Liver (tissue), 8 donors: ENCODE measurements at regions not wholly inside any gene's neighbourhood (a gene's known extent, or its start where the extent isn't known, plus 50 kb on each side); places are given as distances from the start of the nearest gene placed in this dataset.

Experiments
- DNase-seq: peaks from one replicate; pipeline ENCODE4 v3.0.0-alpha.2; 2017; ENCODE audit warnings: low spot score
- H3K27ac ChIP-seq, 2 donors: one replicate each; pipeline ENCODE4 v1.7.0; 2013; ENCODE audit warnings: inconsistent platforms in 2 of 2, low read length in 2 of 2, control low read depth in 1 of 2, low read depth in 1 of 2, mild to moderate bottlenecking in 1 of 2
- H3K27me3 ChIP-seq, 4 donors: one replicate each; pipeline versions ENCODE4 v1.6.1 to v1.7.0; 2013; ENCODE audit warnings: low read length in 3 of 4, inconsistent platforms in 1 of 4, mild to moderate bottlenecking in 1 of 4, moderate library complexity in 1 of 4; ENCODE audit not compliant: control insufficient read depth in 4 of 4, insufficient read depth in 4 of 4
- H3K36me3 ChIP-seq, 4 donors: one replicate each; pipeline versions ENCODE4 v1.6.1 to v1.7.0; 2013; ENCODE audit warnings: low read length in 3 of 4, mild to moderate bottlenecking in 3 of 4, low read depth in 1 of 4, moderate library complexity in 1 of 4; ENCODE audit not compliant: control insufficient read depth in 4 of 4, insufficient read depth in 3 of 4
- H3K4me1 ChIP-seq, 4 donors: one replicate each; pipeline versions ENCODE4 v1.6.1 to v1.7.0; 2013; ENCODE audit warnings: low read length in 3 of 4, mild to moderate bottlenecking in 3 of 4, moderate library complexity in 1 of 4; ENCODE audit not compliant: control insufficient read depth in 4 of 4, insufficient read depth in 4 of 4
- H3K4me3 ChIP-seq, 3 donors: one replicate each; pipeline versions ENCODE4 v1.6.1 to v1.7.0; 2013; ENCODE audit warnings: low read length in 3 of 3, control low read depth in 1 of 3, low read depth in 1 of 3, mild to moderate bottlenecking in 1 of 3
- H3K9ac ChIP-seq, 2 donors: one replicate each; pipeline ENCODE4 v1.7.0; 2013; ENCODE audit warnings: low read length in 2 of 2, mild to moderate bottlenecking in 2 of 2, moderate library complexity in 2 of 2, control low read depth in 1 of 2, low read depth in 1 of 2
- H3K9me3 ChIP-seq, 4 donors: one replicate each; pipeline versions ENCODE4 v1.6.1 to v1.7.0; 2013; ENCODE audit warnings: low read length in 3 of 4; ENCODE audit not compliant: control insufficient read depth in 4 of 4
- EGR1 ChIP-seq, 2 donors: IDR thresholded peaks; 2 replicates each; pipeline ENCODE4 v1.6.1; 2016 to 2018; ENCODE audit warnings: antibody characterized with exemption in 2 of 2, low read depth in 2 of 2
- FOXA1 ChIP-seq: IDR thresholded peaks from 2 replicates; pipeline ENCODE4 v1.6.1; 2016; ENCODE audit warnings: antibody characterized with exemption
- FOXA2 ChIP-seq: IDR thresholded peaks from 2 replicates; pipeline ENCODE4 v1.6.1; 2016; ENCODE audit warnings: antibody characterized with exemption
- GABPA ChIP-seq, 2 donors: IDR thresholded peaks in 1 of 2; conservative IDR thresholded peaks in 1 of 2; 2 replicates each; pipeline ENCODE4 v1.6.1; 2016; ENCODE audit warnings: antibody characterized with exemption in 2 of 2, mild to moderate bottlenecking in 1 of 2, moderate library complexity in 1 of 2
- HNF4A ChIP-seq, 2 donors: conservative IDR thresholded peaks; 2 replicates each; pipeline ENCODE4 v1.6.1; 2016; ENCODE audit warnings: antibody characterized with exemption in 2 of 2, mild to moderate bottlenecking in 2 of 2
- HNF4G ChIP-seq: IDR thresholded peaks from 2 replicates; pipeline ENCODE4 v1.6.1; 2016; ENCODE audit warnings: antibody characterized with exemption
- JUND ChIP-seq, 2 donors: IDR thresholded peaks; 2 replicates each; pipeline ENCODE4 v1.6.1; 2016; ENCODE audit warnings: antibody characterized with exemption in 2 of 2
- NR2F2 ChIP-seq: IDR thresholded peaks from 2 replicates; pipeline ENCODE4 v1.6.1; 2016; ENCODE audit warnings: antibody characterized with exemption
- RAD21 ChIP-seq, 2 donors: IDR thresholded peaks; 2 replicates each; pipeline ENCODE4 v1.6.1; 2016; ENCODE audit warnings: antibody characterized with exemption in 2 of 2, mild to moderate bottlenecking in 2 of 2
- RXRA ChIP-seq, 2 donors: IDR thresholded peaks; 2 replicates each; pipeline ENCODE4 v1.6.1; 2017 to 2018; ENCODE audit warnings: antibody characterized with exemption in 2 of 2, mild to moderate bottlenecking in 1 of 2
- SP1 ChIP-seq: IDR thresholded peaks from 2 replicates; pipeline ENCODE4 v1.6.1; 2018; ENCODE audit warnings: antibody characterized with exemption, mild to moderate bottlenecking
- TAF1 ChIP-seq: conservative IDR thresholded peaks from 2 replicates; pipeline ENCODE4 v1.6.1; 2016; ENCODE audit warnings: antibody characterized with exemption, mild to moderate bottlenecking
- YY1 ChIP-seq: IDR thresholded peaks from 2 replicates; pipeline ENCODE4 v1.6.1; 2016; ENCODE audit warnings: antibody characterized with exemption, mild to moderate bottlenecking
- WGBS: extraction: QIAGEN DNeasy Blood & Tissue Kit; methylation state at CpG from one replicate; pipeline ENCODE4 v1.1.7; 2013; 5-methylcytosine and 5-hydroxymethylcytosine counted together
- TF ChIP-seq, protein P1 (sequence below): IDR thresholded peaks from 2 replicates; pipeline ENCODE4 v1.6.1; 2016; ENCODE audit warnings: antibody characterized with exemption, mild to moderate bottlenecking
- TF ChIP-seq, protein P2 (sequence below): IDR thresholded peaks from 2 replicates; pipeline ENCODE4 v1.6.1; 2016; ENCODE audit warnings: antibody characterized with exemption
- TF ChIP-seq, protein P3 (sequence below): IDR thresholded peaks from 2 replicates; pipeline ENCODE4 v1.6.1; 2016; ENCODE audit warnings: antibody characterized with exemption
- TF ChIP-seq, protein P4 (sequence below): IDR thresholded peaks from 2 replicates; pipeline ENCODE4 v1.6.1; 2016; ENCODE audit warnings: antibody characterized with exemption
- TF ChIP-seq, protein P5 (sequence below): fragments of 150-350 bp; IDR thresholded peaks from 2 replicates; pipeline ENCODE4 v1.5.1; 2017; ENCODE audit warnings: improper control_type of control experiment, low read depth, low read length; ENCODE audit not compliant: missing input control
- donor health status: healthy.
- donor health status: healthy.
- donor health status: healthy.
- donor health status: healthy.
- donor health status: healthy.

DNA sequence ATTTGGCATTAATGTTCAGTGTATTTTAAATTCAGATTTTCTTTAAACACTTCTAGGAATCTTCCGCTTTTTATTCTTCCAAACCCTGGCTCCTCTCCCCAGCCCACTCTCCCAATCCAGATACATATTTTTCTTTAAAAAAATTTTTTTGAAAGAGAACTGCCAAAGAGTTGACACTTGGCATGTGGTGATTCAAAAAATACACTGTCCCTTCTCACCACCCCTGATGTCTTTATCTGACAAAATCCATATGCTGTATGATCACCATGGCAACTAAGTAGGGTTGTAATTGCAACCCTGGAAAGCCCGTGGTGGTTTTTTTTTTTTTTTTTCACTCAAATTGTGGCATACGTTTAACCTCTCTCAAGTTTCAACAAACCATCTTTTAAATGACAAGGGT is 355.8 kb upstream of the SASH1 start:
- Histone ChIP-seq H3K36me3 (no peaks in the 10 kb centered on the region), H3K9me3 (no peaks in the 10 kb centered on the region), H3K27me3 (no peaks in the 10 kb centered on the region), H3K27ac (no peak overlapping the region), H3K4me3 (no peak overlapping the region), H3K4me1 (no peaks in the 10 kb centered on the region), H3K9ac (no peak overlapping the region)
- TF ChIP-seq TAF1 (no peak), HNF4G (no peak), EGR1 (IDR thresholded peaks at IDR 0.05; ENCODE audit: low read depth in 2 of 2) (no peak), YY1 (no peak), NR2F2 (no peak), GABPA (IDR thresholded peaks at IDR 0.05 in 1 of 2, conservative IDR thresholded peaks at IDR 0.05 in 1 of 2) (no peak), RXRA (IDR thresholded peaks at IDR 0.05) (no peak), SP1 (no peak), RAD21 (IDR thresholded peaks at IDR 0.05) (no peak), FOXA1 (no peak), FOXA2 (no peak), HNF4A (conservative IDR thresholded peaks at IDR 0.05) (no peak)
- TF ChIP-seq, protein P1, sequence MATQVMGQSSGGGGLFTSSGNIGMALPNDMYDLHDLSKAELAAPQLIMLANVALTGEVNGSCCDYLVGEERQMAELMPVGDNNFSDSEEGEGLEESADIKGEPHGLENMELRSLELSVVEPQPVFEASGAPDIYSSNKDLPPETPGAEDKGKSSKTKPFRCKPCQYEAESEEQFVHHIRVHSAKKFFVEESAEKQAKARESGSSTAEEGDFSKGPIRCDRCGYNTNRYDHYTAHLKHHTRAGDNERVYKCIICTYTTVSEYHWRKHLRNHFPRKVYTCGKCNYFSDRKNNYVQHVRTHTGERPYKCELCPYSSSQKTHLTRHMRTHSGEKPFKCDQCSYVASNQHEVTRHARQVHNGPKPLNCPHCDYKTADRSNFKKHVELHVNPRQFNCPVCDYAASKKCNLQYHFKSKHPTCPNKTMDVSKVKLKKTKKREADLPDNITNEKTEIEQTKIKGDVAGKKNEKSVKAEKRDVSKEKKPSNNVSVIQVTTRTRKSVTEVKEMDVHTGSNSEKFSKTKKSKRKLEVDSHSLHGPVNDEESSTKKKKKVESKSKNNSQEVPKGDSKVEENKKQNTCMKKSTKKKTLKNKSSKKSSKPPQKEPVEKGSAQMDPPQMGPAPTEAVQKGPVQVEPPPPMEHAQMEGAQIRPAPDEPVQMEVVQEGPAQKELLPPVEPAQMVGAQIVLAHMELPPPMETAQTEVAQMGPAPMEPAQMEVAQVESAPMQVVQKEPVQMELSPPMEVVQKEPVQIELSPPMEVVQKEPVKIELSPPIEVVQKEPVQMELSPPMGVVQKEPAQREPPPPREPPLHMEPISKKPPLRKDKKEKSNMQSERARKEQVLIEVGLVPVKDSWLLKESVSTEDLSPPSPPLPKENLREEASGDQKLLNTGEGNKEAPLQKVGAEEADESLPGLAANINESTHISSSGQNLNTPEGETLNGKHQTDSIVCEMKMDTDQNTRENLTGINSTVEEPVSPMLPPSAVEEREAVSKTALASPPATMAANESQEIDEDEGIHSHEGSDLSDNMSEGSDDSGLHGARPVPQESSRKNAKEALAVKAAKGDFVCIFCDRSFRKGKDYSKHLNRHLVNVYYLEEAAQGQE, result no peak
- TF ChIP-seq, protein P2, sequence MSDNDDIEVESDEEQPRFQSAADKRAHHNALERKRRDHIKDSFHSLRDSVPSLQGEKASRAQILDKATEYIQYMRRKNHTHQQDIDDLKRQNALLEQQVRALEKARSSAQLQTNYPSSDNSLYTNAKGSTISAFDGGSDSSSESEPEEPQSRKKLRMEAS, result no peak
- TF ChIP-seq, protein P3, sequence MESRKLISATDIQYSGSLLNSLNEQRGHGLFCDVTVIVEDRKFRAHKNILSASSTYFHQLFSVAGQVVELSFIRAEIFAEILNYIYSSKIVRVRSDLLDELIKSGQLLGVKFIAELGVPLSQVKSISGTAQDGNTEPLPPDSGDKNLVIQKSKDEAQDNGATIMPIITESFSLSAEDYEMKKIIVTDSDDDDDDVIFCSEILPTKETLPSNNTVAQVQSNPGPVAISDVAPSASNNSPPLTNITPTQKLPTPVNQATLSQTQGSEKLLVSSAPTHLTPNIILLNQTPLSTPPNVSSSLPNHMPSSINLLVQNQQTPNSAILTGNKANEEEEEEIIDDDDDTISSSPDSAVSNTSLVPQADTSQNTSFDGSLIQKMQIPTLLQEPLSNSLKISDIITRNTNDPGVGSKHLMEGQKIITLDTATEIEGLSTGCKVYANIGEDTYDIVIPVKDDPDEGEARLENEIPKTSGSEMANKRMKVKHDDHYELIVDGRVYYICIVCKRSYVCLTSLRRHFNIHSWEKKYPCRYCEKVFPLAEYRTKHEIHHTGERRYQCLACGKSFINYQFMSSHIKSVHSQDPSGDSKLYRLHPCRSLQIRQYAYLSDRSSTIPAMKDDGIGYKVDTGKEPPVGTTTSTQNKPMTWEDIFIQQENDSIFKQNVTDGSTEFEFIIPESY, result no peak
- TF ChIP-seq, protein P4, sequence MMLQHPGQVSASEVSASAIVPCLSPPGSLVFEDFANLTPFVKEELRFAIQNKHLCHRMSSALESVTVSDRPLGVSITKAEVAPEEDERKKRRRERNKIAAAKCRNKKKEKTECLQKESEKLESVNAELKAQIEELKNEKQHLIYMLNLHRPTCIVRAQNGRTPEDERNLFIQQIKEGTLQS, result no peak
- 72% methylated on average over 3 of the region's 3 CpGs for WGBS
- DNase-seq, result no peak

DNA sequence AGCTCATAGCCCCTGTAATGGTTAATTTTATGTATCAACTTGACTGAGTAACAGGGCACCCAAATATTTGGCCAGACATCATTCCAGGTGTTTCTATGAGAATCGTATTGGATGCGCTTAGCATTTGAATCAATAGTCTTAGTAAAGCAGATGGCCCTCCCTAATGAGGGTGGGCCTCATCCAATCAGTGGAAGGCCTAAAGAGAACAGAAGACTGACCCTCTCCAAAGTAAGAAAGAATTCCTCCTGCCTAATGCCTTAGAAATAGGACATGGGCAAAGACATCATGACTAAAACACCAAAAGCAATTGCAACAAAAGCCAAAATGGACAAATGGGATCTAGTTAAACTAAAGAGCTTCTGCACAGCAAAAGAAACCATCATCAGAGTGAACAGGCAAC is 352.5 kb upstream of the SASH1 start:
- Histone ChIP-seq H3K27ac (no peak overlapping the region), H3K4me3 (no peak overlapping the region)
- WGBS, result 44% methylated on average over 2 of the region's 2 CpGs
- TF ChIP-seq, protein P3, result no peak
- TF ChIP-seq JUND (IDR thresholded peaks at IDR 0.05) (no peak), HNF4A (conservative IDR thresholded peaks at IDR 0.05) (no peak), YY1 (no peak), TAF1 (no peak), RAD21 (IDR thresholded peaks at IDR 0.05) (no peak), FOXA1 (no peak), HNF4G (no peak), GABPA (IDR thresholded peaks at IDR 0.05 in 1 of 2, conservative IDR thresholded peaks at IDR 0.05 in 1 of 2) (no peak), SP1 (no peak)
- TF ChIP-seq, protein P1, result no peak
- TF ChIP-seq, protein P5, sequence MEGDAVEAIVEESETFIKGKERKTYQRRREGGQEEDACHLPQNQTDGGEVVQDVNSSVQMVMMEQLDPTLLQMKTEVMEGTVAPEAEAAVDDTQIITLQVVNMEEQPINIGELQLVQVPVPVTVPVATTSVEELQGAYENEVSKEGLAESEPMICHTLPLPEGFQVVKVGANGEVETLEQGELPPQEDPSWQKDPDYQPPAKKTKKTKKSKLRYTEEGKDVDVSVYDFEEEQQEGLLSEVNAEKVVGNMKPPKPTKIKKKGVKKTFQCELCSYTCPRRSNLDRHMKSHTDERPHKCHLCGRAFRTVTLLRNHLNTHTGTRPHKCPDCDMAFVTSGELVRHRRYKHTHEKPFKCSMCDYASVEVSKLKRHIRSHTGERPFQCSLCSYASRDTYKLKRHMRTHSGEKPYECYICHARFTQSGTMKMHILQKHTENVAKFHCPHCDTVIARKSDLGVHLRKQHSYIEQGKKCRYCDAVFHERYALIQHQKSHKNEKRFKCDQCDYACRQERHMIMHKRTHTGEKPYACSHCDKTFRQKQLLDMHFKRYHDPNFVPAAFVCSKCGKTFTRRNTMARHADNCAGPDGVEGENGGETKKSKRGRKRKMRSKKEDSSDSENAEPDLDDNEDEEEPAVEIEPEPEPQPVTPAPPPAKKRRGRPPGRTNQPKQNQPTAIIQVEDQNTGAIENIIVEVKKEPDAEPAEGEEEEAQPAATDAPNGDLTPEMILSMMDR, result no peak
- TF ChIP-seq, protein P2, result no peak

More for the DNA sequence above, 352.5 kb upstream of the SASH1 start:
- Histone ChIP-seq H3K9me3 (no peaks in the 10 kb centered on the region), H3K4me1 (no peaks in the 10 kb centered on the region), H3K36me3 (no peaks in the 10 kb centered on the region), H3K27me3 (no peaks in the 10 kb centered on the region), H3K9ac (no peak overlapping the region)
- DNase-seq, result no peak
